Upper lobe of right lung (tissue), 1 donor: ENCODE measurements at regions not wholly inside any gene's neighbourhood (a gene's known extent, or its start where the extent isn't known, plus 50 kb on each side); places are given as distances from the start of the nearest gene placed in this dataset.

Source experiments
- ATAC-seq: fragments of 200-7000 bp; cut with Tn5 transposase; one replicate; pipeline ENCODE4 v1.9.1; 2020; ENCODE audit warnings: mild to moderate bottlenecking, moderate library complexity
- DNase-seq: peaks from one replicate; pipeline ENCODE4 v3.0.0-alpha.2; 2020
- H3K27ac ChIP-seq: fragments of 200-600 bp; one replicate; pipeline ENCODE4 v1.8.0; 2022
- H3K27me3 ChIP-seq: fragments of 200-600 bp; one replicate; pipeline ENCODE4 v1.8.0; 2022; ENCODE audit warnings: mild to moderate bottlenecking
- H3K36me3 ChIP-seq: fragments of 200-600 bp; one replicate; pipeline ENCODE4 v1.8.0; 2022
- H3K4me1 ChIP-seq: fragments of 200-600 bp; one replicate; pipeline ENCODE4 v1.8.0; 2022
- H3K4me3 ChIP-seq: fragments of 200-600 bp; one replicate; pipeline ENCODE4 v1.8.0; 2022; ENCODE audit warnings: mild to moderate bottlenecking
- H3K9me3 ChIP-seq: fragments of 200-600 bp; one replicate; pipeline ENCODE4 v1.8.0; 2022
- CTCF ChIP-seq: fragments of 200-600 bp; IDR thresholded peaks from one replicate; pipeline ENCODE4 v1.8.0; 2022; ENCODE audit warnings: antibody characterized with exemption
- intact Hi-C: fragments of 100-400 bp; cut with DNase I; formaldehyde crosslinking; loops from one replicate; pipeline ENCODE4 v1.11.0; 2022
- donor health status: DM: no; HTN: yes; CAD: no; lungs with severe emphysema.

GRCh38 chr9:129336601-129337331 lies 158.7 kb upstream of the IER5L start:
- Histone ChIP-seq H3K27me3 (no peaks in the 10 kb centered on the region), H3K9me3 (no peaks in the 10 kb centered on the region), H3K4me1 (peaks cover 45% of the 10 kb centered on the region), H3K4me3 (peak overlapping the region; percentile 49), H3K36me3 (no peaks in the 10 kb centered on the region), H3K27ac (peak overlapping the region; percentile 87)
- intact Hi-C loops: no loop called here
- TF ChIP-seq CTCF: no peak
- no peak for ATAC-seq
- no peak for DNase-seq

- DNase-seq: no peak
- no peak for ATAC-seq
- TF ChIP-seq CTCF: no peak
- intact Hi-C loops: no loop called here
- Histone ChIP-seq H3K4me3 (peak overlapping the region; percentile 49), H3K27me3 (no peaks in the 10 kb centered on the region), H3K36me3 (no peaks in the 10 kb centered on the region), H3K4me1 (peaks cover 45% of the 10 kb centered on the region), H3K9me3 (no peaks in the 10 kb centered on the region), H3K27ac (peak overlapping the region; percentile 87)
Measured at GRCh38 chr9:129336130-129336528, 158.1 kb upstream of the IER5L start.

GRCh38 chr9:129335464-129336129 lies 157.5 kb upstream of the IER5L start:
- ATAC-seq (peak; percentile 4), DNase-seq (no peak)
- intact Hi-C loops: no loop called here
- Histone ChIP-seq H3K27me3 (no peaks in the 10 kb centered on the region), H3K27ac (peak overlapping the region; percentile 87), H3K36me3 (no peaks in the 10 kb centered on the region), H3K4me1 (peaks cover 45% of the 10 kb centered on the region), H3K9me3 (peaks cover 3% of the 10 kb centered on the region), H3K4me3 (no peak overlapping the region)
- no peak for TF ChIP-seq CTCF

GRCh38 chr9:129334105-129334935 lies 156.3 kb upstream of the IER5L start:
- peaks cover 45% of the 10 kb centered on the region for H3K4me1 ChIP-seq
- DNase-seq (peak; percentile 97), ATAC-seq (peak; percentile 92)
- peak overlapping the region; percentile 87 for H3K27ac ChIP-seq
- H3K27me3 ChIP-seq: no peaks in the 10 kb centered on the region
- intact Hi-C loops: no loop called here
- H3K36me3 ChIP-seq: no peaks in the 10 kb centered on the region
- H3K4me3 ChIP-seq: peak overlapping the region; percentile 17
- H3K9me3 ChIP-seq: peaks cover 3% of the 10 kb centered on the region
- TF ChIP-seq CTCF: no peak

GRCh38 chr9:129333617-129334104 lies 155.6 kb upstream of the IER5L start:
- TF ChIP-seq CTCF: no peak
- peak overlapping the region; percentile 17 for H3K4me3 ChIP-seq
- ATAC-seq (peak; percentile 24), DNase-seq (no peak)
- H3K4me1 ChIP-seq: peaks cover 41% of the 10 kb centered on the region
- no peaks in the 10 kb centered on the region for H3K27me3 ChIP-seq
- intact Hi-C loops: no loop called here
- H3K27ac ChIP-seq: peak overlapping the region; percentile 87
- no peaks in the 10 kb centered on the region for H3K36me3 ChIP-seq
- peaks cover 3% of the 10 kb centered on the region for H3K9me3 ChIP-seq
